Right lobe of liver (tissue), 6 donors: ENCODE measurements at regions not wholly inside any gene's neighbourhood (a gene's known extent, or its start where the extent isn't known, plus 50 kb on each side); places are given as distances from the start of the nearest gene placed in this dataset.

Experiments used
- ATAC-seq, 4 donors: fragments of 200-7000 bp; cut with Tn5 transposase; one replicate each; pipeline ENCODE4 v1.9.1; 2020; ENCODE audit warnings: mild to moderate bottlenecking in 4 of 4, moderate library complexity in 4 of 4
- DNase-seq, 3 donors: peaks; one replicate each; pipeline ENCODE4 v3.0.0-alpha.2; 2020
- H3K27ac ChIP-seq, 3 donors: fragments of 200-600 bp; one replicate each; pipeline ENCODE4 v1.8.0; 2022
- H3K27me3 ChIP-seq, 2 donors: fragments of 200-600 bp; one replicate each; pipeline ENCODE4 v1.8.0; 2022
- H3K36me3 ChIP-seq, 4 donors: fragments of 200-600 bp; sonication (generic) in 1 of 4; one replicate each; pipeline versions ENCODE4 v1.5.1 to v1.8.0; 2017 to 2022; ENCODE audit warnings: control low read depth in 1 of 4
- H3K4me1 ChIP-seq, 4 donors: fragments of 200-600 bp; sonication (generic) in 1 of 4; one replicate each; pipeline versions ENCODE4 v1.5.1 to v1.8.0; 2017 to 2022; ENCODE audit warnings: control low read depth in 1 of 4
- H3K4me3 ChIP-seq, 3 donors: fragments of 200-600 bp; one replicate each; pipeline ENCODE4 v1.8.0; 2022
- H3K9me3 ChIP-seq, 4 donors: fragments of 200-600 bp; sonication (generic) in 1 of 4; one replicate each; pipeline versions ENCODE4 v1.5.1 to v1.8.0; 2017 to 2022; ENCODE audit warnings: control low read depth in 1 of 4
- POLR2A ChIP-seq: fragments of 450-650 bp; IDR thresholded peaks from one replicate; pipeline ENCODE4 v1.6.1; 2017; ENCODE audit warnings: antibody characterized with exemption, mild to moderate bottlenecking
- WGBS: methylation state at CpG from one replicate; pipeline ENCODE4 v1.1.6; 2018; ENCODE audit warnings: low coverage, low lambda C conversion rate; ENCODE audit not compliant: insufficient coverage; ENCODE audit errors: missing lambda C conversion rate; 5-methylcytosine and 5-hydroxymethylcytosine counted together
- intact Hi-C, 2 donors: fragments of 100-400 bp; cut with DNase I; formaldehyde crosslinking; loops; one replicate each; pipeline versions ENCODE4 v1.11.2 to v1.14.1; 2022
- TF ChIP-seq, protein P1 (sequence below), 4 donors: fragments of 200-600 bp in 3 of 4; fragments of 450-650 bp in 1 of 4; IDR thresholded peaks; one replicate each; pipeline versions ENCODE4 v1.5.1 to v1.8.0; 2016 to 2022; ENCODE audit warnings: antibody characterized with exemption in 4 of 4, mild to moderate bottlenecking in 2 of 4
- donor health status: DM: no; HTN: yes; CAD: no.
- donor health status: DM: no; HTN: no; CAD: no.
- donor health status: DM: no; HTN: no; CAD: no.
- donor health status: DM: no; HTN: yes; CAD: no.
- donor health status: DM: no; HTN: yes; CAD: no.

DNA sequence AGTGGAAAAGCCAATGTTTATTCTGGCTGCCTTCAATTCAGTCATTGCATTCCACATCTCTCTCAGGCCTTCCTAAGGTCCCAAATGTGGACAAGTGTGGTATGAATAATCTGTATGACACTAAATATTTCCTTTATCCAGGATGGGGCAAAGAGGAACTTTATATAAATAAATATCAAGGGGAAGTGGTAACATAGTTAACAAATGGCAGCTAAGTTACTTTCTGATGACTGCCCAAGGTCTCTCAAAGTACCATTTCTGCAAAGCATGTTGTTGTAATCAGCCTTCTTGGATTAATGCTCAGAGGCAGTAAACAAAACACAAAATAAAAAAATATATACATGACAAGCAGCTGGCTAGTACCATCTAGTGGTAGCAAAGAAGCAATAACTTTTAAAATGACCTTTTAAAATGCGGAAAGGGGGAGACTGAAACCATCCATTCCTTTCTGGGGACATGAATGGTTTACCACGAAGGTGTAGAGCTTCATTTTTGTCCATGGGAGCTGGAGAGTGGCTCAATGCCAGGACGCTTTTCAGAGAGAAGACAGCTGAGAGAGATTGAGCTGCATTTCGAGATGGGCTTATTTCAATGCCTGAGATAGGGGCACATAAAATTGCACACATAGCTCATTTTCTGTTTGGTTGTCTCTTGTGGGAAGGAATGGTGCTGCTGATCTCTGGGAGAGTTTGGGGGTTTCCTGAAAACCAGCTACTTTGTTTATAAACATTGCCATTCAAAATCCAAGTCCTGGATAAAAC lies 259.2 kb downstream of the RFC3 start:
- no peaks in the 10 kb centered on the region for H3K36me3 ChIP-seq
- intact Hi-C loops = loop anchor here in 1 of 2 donors (5.0 kb wide), 1 partner anchor 145 kb away; no protein-coding TSS in a partner anchor
- H3K4me1 ChIP-seq = no peaks in the 10 kb centered on the region
- TF ChIP-seq POLR2A = no peak
- TF ChIP-seq, protein P1, sequence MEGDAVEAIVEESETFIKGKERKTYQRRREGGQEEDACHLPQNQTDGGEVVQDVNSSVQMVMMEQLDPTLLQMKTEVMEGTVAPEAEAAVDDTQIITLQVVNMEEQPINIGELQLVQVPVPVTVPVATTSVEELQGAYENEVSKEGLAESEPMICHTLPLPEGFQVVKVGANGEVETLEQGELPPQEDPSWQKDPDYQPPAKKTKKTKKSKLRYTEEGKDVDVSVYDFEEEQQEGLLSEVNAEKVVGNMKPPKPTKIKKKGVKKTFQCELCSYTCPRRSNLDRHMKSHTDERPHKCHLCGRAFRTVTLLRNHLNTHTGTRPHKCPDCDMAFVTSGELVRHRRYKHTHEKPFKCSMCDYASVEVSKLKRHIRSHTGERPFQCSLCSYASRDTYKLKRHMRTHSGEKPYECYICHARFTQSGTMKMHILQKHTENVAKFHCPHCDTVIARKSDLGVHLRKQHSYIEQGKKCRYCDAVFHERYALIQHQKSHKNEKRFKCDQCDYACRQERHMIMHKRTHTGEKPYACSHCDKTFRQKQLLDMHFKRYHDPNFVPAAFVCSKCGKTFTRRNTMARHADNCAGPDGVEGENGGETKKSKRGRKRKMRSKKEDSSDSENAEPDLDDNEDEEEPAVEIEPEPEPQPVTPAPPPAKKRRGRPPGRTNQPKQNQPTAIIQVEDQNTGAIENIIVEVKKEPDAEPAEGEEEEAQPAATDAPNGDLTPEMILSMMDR (IDR thresholded peaks at IDR 0.05) = peak; percentile 60 to 79 (median 71)
- no peaks in the 10 kb centered on the region for H3K27me3 ChIP-seq
- DNase-seq = no peak
- H3K9me3 ChIP-seq = peaks cover 0 to 5% (median 0%) of the 10 kb centered on the region in 4 donors
- H3K4me3 ChIP-seq = no peak overlapping the region
- peak; percentile 63 to 76 (median 70) for ATAC-seq
- WGBS = 16% methylated on average over 4 of the region's 4 CpGs
- H3K27ac ChIP-seq = no peak overlapping the region

- Histone ChIP-seq H3K4me1 (no peaks in the 10 kb centered on the region), H3K9me3 (peaks cover 0 to 5% (median 0%) of the 10 kb centered on the region in 4 donors), H3K36me3 (no peaks in the 10 kb centered on the region), H3K27ac (no peak overlapping the region), H3K4me3 (no peak overlapping the region), H3K27me3 (no peaks in the 10 kb centered on the region)
- TF ChIP-seq, protein P1 (IDR thresholded peaks at IDR 0.05) = no peak
- TF ChIP-seq POLR2A = no peak
- DNase-seq (no peak), ATAC-seq (no peak)
- intact Hi-C loops = loop anchor here in 1 of 2 donors (5.0 kb wide), 1 partner anchor 146 kb away; no protein-coding TSS in a partner anchor
- 40% methylated on average over 1 of the region's 2 CpGs for WGBS
These were observed 260.5 kb downstream of the RFC3 start for GRCh38 chr13:34078334-34078999.

- DNase-seq (no peak), ATAC-seq (no peak)
- Histone ChIP-seq H3K9me3 (no peaks in the 10 kb centered on the region), H3K27me3 (no peaks in the 10 kb centered on the region), H3K27ac (no peak overlapping the region), H3K4me1 (no peaks in the 10 kb centered on the region), H3K36me3 (no peaks in the 10 kb centered on the region), H3K4me3 (no peak overlapping the region)
- no peak for TF ChIP-seq POLR2A
- TF ChIP-seq, protein P1 (IDR thresholded peaks at IDR 0.05) = no peak
- intact Hi-C loops = no loop called here
- WGBS = 89% methylated on average over 2 of the region's 2 CpGs
These were observed 267.3 kb downstream of the RFC3 start for GRCh38 chr13:34085204-34085603.

- Histone ChIP-seq H3K4me1 (no peaks in the 10 kb centered on the region), H3K4me3 (no peak overlapping the region), H3K36me3 (no peaks in the 10 kb centered on the region), H3K27me3 (no peaks in the 10 kb centered on the region), H3K27ac (no peak overlapping the region), H3K9me3 (no peaks in the 10 kb centered on the region)
- ATAC-seq (no peak), DNase-seq (no peak)
- no peak for TF ChIP-seq POLR2A
- TF ChIP-seq, protein P1 (IDR thresholded peaks at IDR 0.05) = no peak
- 72% methylated on average over 2 of the region's 2 CpGs for WGBS
- intact Hi-C loops = no loop called here
These were observed 268.3 kb downstream of the RFC3 start for GRCh38 chr13:34086281-34086680.
